HG02610 (cell line): ENCODE measurements at regions not wholly inside any gene's neighbourhood (a gene's known extent, or its start where the extent isn't known, plus 50 kb on each side); places are given as distances from the start of the nearest gene placed in this dataset.
"Not testable (repeated sequence)": the region's sequence is repeated elsewhere in the genome, so short reads cannot be mapped to it uniquely, and the experiment has no call there.

Experiments
- ATAC-seq: cut with Tn5 transposase; IDR thresholded peaks from one replicate; pipeline ENCODE4 v1.9.1; 2021; ENCODE audit warnings: mild to moderate bottlenecking, moderate library complexity; ENCODE audit not compliant: unreplicated experiment

DNA sequence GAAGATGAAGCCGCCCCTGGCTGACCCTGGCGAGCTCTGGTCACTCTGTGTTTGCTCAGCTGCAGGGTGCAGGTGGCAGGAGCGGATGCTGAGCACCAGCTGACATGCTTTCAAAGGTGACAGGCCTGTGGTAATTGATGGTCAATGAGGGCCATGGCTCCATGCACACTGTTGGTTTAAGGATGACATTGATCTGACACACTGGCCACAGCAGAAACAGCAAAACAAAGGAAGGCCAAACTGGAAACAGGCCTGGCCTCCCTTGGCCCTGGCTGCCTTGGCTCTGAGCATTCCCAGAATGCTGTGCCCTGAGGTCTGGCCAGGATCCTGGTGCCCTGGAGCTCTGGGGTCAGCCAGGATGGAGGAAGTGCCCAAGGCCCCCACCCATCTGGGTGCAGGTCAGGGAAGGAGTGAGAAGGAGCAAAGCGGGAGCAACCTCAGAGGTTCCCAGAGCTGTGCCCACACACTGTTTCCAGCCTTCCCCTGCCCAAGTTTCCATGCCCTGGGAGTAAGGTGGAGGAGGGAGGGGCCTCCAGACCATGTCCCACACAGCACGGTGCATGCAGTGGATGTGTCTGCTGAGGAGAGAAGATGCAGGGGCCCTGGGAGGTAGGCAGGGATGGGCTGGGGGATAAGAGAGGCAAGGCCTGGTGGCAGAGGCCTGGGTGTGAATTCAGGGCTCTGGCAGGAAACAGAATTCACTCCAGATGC lies 302.2 kb downstream of the RPS24 start:
- no peak for ATAC-seq

DNA sequence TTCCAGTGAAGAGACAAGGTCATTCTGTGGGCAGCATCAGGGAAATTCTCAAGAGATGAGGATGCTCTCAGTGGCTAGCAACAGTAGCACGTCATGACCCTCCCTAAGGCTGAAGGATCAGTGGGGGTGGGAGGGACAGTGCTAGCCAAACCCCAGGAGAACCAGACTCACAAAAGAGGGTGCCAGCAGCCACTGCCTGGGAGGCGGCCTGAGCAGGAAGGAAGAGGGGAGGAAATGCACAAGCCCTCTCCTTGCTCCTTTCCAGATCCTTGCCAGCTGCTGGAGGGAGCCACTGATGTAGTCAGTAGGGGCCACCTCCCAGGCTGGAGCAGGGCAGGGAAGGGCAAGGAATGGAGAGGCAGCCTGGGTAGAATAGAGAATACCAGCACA lies 302.7 kb downstream of the RPS24 start:
- no peak for ATAC-seq

DNA sequence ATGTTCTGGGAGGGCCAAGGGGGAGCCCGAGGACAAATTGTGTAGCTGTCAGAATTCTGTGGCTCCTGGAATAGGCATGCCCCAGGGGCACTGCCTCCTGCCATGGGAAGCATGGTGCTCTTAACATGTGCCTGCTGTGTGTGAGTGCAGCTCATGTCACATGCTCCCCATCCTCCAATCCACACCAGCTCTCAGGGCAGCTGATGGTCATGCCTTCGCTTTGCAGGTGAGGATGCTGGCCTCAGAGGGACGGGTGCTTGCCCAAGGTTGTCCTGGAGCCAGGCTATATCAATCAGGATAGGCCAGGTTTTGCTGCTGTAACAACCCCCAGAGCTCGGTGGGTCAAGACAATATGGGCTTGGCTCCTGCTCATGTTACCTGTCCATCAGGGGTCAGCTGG lies 303.4 kb downstream of the RPS24 start:
- no peak for ATAC-seq

DNA sequence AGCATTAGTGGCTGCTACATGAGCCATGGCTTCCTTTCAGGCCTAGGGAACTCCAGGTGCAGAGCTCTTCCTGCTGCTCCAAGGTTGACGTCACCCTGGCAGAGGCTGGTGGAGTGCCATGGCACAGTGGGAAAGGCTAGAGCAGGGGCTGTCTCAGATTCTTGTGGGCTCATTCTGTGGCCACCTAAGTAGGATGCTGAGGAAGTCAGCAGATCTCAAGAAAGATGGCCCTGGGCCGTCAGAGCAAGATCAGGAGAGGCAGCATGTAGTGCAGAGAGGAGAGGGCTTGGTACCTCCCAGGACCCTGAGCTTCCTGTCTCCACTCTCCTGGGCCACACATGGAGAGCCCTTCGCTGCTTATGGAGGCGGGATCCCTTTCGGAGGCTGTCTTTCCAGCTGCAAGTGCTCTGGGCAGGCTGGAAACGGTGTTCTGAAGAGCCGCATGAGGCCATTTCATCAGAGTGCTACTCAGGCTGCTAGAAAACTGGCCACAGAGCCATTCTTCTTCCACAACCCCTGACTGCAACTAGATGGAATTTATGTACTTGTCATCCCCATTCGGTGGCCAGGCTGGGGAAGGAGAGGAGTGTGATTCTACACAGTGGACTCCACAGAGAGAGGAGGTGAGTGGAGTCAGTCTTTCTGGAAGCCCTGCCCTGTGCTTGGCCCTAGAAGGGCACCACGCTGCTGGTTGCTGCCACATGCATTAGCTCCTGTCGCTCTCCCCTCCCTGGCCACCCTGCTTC lies 304.2 kb downstream of the RPS24 start:
- no peak for ATAC-seq

DNA sequence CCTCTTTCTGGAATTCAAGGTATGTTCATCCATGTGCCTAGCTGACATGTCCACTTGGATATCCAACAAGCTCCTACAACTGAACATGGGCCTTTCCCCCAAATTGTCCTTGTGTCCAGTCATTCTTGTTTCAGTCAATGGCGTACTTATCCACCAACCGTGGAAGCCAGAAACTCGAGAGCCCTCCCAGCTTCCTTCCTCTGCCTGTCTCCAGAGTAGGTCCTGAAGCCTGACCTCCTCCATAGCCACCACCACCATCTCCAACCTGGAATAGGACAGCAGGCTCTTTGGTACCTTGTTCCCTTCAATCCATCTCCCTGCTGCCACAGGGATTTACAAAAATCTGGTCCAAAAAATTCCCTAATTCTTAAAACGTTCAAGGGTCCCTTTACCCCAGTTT lies 305.1 kb downstream of the RPS24 start:
- ATAC-seq = no peak

DNA sequence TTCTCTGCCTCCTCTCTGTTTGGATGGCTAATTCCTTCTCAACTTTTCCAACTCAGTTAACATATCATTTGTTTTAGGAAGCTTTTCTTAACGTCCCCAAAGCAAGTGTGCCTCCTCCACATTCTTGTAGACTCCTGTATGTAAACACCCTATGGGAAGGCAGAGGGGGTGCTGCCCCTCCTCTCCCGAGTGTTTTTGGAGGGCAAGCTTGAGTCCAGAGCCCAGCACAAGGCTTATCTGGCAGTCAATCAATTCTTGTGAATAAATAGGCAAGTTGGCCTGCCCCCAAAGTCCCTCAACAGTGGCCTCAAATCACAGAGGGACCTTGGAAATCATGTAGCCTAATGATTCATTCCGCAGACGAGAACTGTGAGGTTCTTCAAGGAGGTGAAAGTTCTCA lies 305.6 kb downstream of the RPS24 start:
- no peak for ATAC-seq

DNA sequence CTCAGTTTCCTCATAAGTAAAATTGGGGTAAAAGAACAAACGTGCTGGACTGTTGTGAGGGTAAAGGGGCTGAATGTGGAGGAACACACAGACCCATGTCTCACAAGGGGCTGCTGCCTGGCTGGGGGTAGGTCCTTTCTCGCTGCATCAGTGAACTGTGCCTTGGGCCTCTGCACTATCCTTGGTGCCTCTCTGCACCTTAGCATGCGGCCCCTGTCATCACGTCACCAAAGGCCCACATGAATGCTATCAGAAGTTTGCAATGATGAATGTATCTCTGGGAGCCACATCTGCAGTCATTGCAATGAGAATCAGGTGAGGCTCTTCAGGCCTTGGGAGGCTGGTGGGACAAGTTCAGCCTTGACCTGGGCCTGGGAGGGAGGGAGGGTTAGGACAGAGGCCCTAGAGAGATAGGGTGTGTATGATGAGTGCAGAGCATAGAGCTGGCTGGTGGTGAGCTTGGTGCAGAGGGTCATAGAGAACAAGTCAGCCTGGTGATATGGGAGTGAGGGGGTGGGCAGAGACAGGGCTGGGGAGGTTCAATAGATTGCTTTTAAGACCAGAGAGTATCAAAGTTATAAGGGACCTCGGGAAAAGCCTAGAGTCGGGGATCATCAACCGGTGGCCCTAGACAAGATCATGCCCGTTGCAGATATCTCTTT lies 308.4 kb downstream of the RPS24 start:
- ATAC-seq = no peak

DNA sequence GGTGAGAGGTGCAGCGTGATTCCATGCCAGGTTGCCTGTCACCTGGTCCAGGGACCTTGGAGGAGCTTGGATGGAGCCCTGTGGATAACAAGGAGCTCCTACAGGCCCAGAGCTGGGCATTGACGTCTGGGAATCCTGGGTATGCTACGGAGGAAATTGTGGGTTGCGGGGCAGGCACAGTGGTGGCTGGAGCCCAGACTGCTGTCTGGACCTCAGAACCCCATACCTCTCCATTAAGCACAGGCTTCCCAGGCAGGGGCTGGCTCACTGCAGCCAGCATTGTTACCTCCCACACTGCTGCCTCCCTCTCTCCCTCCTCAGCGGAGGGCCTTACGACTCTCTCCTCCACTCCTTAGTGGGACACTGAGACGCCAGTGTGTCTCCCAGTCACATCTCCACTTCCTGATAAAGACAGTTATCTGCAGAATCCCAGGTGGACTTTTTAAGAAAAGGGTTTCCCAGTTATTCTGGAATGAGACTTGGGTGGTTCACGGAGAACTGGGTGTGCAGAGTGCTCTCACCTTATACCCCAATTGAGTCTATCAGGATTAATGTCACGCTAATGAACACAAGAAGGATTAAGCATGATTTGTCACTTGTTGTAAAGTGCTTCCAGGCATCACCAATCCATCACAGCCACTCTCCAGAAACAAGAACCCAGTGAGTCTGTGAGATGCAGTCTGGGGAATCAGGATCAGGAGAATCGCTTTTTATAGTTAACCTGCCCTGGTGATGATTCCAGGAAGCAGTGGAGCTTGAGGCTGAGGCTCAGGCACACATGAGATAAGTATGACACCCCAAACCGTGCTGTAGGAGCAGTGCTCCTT lies 309.4 kb downstream of the RPS24 start:
- no peak for ATAC-seq

DNA sequence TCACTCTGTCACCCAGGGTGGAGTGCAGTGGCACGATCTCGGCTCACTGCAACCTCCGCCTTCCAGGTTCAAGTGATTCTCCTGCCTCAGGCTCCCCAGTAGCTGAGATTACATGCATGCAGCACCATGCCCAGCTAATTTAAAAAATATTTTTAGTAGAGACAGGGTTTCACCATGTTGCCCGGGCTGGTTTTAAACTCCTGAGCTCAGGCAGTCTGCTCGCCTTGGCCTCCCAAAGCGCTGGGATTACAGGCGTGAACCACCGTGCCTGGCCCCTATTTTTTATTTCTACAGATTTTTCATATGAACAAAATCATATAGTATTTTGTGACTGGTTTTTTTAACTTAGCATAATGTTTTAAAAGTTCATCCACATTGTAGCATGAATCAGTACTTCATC lies 310.6 kb downstream of the RPS24 start:
- ATAC-seq = not testable (repeated sequence)

DNA sequence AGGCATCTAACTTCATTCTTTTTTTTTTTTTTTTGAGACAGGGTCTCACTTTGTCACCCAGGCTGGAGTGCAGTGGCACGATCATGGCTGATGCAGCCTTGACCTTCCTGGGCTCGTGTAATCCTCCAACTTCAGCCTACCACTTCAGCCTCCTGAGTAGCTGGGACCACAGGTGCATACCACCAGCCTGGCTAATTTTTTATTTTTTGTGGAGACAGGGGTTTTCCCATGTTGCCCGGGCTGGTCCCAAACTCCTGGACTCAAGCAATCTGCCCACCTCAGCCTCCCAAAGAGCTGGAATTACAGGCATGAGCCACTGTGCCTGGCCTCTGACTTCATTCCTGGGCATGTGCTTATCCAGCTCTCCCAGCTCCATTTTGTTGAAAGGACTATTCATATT lies 311.9 kb downstream of the RPS24 start:
- ATAC-seq = not testable (repeated sequence)

DNA sequence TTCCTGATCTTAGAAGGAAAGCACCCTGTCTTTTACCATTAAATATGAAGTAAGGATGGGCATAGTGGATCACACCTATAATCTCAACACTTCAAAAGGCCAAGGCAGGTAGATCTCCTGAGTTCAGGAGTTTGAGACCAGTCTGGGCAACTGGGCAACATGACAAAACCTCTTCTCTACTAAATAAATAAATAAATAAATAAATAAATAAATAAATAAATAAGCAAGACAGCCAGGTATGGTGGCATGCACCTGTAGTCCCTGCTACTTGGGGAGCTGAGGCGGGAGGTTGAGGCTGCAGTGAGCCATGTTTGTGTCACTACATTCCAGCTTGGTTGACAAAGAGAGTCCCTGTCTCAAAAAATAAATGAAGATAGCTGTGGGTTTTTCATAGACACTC lies 313.1 kb downstream of the RPS24 start:
- ATAC-seq = no peak

DNA sequence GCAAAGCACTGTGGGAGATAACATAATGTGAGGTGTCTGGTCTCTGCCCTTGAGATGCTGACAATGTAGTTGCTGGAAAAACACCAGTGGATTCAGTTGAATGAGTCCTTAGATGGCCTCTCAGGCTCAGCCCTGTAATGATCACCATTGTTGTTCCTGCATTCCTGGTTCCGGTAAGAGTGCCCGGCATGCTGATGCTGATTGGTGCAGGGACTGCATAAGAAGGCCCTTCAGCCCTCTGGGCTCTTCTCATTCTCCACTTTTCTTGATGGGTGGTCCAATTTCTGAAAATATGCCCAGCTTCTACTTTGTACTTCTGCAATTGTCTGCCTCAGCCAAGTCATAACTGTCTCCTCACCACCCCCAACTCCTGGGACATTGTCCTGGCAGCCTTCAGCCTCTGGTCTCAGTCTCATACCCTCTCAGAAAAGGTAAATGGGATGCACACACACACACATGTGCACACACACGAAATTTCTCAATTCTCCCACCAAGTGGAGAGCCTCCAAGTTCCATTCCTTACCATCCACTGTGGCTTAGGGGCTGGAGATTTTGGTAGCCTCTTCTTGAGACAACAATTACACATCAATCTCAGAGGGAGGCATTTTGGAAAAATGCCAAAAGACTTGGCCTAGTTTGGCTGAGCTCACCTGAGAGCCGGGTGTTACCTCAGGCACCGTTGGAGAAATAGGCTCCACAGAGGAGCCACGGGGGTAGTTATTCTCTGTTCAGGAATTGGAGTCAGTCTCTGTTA lies 314.9 kb downstream of the RPS24 start:
- ATAC-seq = no peak

DNA sequence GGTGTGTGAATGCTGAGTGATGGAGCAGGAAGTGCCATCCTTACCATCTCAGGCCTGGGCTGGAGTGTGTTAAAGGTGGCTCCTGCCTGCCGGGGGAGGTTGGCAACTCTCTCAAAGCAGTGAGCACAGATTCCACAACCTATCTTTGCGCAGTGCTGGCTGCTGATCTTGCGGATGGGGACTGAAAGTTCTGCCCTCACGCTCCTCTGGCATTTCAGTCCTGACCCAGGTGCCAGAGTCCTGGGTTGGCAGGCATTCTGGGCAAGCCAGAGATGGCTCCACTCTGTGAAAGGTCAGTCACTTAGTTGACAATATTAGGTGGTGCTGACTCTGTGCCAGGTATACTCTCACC lies 315.5 kb downstream of the RPS24 start:
- no peak for ATAC-seq

DNA sequence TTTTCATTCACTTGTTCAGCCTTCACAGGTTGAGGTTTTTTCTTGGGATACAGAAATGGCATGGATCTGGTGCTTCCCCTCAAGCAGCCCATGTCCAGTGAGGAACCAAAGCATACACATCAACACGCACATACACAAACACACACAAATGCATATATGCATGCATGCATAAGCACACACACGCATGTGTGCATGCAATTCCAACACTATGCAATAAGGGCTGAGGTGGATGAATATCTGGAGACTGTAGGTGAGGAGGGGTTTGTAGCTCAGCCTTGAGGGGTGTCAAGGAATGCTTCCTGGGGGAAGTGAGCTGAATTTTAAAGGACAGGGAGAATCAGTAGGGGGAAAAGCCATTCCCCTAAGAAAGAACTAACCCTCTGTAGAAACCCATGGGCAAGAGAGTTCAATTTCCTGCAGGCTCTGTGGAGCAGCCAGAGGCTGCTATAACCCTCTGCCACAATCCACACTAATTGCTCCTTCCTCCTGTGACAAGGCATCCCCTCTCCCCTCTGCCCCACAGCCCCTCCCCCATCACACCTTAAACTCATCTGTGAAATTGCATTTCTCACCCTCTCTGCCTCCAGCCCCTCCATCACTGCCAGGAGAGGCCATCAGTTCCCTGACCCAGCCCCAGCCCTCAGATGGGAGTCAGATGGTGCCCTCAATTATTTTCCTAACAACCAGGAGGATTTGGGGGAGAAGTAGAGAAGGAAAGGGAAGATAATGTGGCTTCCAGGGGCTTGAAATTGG lies 316.4 kb downstream of the RPS24 start:
- no peak for ATAC-seq

DNA sequence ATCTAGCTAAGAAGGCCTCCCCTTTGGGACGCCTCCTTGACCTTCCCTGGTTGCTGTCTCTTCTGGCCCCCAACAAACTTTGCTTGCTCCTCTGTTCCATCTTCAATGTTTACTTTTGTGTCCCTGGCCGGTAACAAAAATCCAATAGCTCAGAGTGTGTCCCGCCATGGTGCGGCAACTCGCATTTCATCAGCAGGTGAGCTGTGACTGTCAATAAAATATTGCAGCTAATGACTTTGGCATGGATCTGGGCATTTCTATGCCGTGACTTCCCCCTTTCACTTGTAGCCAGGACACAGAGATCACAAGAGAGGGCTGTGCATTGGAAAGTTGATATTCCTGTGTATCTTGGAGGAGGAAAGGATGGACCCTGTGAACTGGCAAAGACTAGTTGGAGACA lies 317.6 kb downstream of the RPS24 start:
- ATAC-seq = no peak

DNA sequence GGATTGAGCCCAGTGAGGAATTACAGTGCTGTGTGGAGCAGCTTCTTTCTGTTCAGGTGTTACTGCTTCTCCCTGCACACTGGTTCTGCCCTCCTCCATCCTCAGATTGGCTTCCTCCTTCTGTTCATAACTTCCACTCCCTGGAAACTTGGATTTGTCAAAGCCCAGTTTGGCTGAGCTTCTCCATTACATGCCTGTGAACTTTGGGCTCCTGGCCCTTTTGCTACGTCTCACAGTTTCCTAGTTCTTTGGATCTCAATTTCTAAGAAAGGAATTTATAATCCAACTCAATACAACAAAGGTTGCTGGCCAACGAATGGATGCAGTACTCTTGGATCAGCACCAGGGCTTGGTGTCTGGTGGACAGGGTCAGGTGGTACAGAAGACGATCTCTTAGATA lies 318.1 kb downstream of the RPS24 start:
- ATAC-seq = no peak

DNA sequence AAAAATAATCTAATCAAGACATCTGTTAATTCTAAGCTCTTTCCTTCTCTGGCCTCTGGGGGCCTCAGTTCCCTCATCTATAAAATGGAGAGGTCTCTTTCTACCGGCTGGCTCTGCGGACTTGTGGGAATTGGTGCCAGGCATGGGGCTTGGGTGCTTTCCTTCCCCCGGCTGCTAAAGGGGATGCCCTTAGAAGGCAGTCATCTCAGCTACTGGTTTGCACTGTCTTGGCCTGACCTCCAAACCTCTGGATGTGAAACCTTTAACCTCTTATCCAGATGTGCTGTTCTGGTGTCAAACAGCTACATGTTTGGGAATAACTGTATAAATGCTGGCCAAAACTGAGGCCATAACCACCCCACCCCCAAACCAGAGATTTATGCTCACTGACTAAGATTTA lies 320.0 kb downstream of the RPS24 start:
- ATAC-seq = no peak

DNA sequence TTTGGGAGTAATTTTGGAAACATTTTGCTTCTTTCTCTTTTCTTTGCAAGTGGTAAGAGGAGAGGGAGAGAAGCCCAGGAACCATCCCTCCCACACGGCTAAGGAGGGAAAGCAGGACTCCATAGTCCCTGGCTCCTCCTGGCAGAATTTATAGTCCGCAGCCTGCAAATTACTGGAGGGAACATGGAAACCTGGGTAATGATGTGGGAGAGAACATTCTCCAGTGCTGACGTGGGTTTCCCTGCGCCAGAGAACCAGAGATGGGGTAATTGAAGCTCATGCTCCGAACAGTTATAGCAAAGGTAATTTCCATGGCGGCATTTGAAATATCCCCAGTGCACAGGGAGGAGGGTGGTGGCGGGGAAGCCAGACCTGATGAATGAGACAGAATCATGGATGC lies 320.4 kb downstream of the RPS24 start:
- ATAC-seq = no peak

DNA sequence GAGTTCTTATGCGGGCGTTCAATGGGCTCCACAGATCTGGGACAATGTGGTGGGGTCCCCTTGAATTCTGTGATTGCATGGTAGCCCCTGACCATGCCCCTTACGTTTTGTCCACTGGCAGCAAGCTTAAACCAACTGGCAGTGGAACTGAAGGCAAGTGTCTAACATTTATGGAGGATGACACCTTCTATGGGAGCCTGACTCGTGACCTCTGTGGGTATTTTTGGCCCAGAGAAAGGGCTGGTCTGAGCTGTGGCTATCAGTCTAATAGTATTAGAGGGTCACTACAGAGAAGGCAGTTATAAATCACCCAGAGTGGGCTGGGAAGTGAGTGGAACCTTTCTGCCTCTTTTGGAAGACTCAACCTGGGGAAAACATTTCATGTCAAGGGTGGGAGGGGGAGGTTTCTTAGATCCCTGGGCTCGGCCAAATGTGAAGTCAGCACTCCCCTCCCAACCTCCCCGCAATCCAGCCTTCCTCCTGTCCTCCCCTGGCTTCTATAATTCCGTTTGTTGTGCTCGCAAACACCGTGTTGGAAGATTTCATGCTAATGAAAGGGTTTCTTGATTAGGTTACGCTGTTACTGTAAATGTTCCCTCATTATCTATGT lies 322.7 kb downstream of the RPS24 start:
- no peak for ATAC-seq
